PC-9 (cell line): ENCODE measurements at regions not wholly inside any gene's neighbourhood (a gene's known extent, or its start where the extent isn't known, plus 50 kb on each side); places are given as distances from the start of the nearest gene placed in this dataset.

ENCODE experiments used
- BruUV-seq: library from RNA; stranded (reverse); fragments of 400-500 nt; replicated peaks from 2 replicates; lab custom pipeline; 2021; lab: Mats Ljungman, UMichigan
- CTCF ChIA-PET: fragments of 300-600 bp; sonication (Branson Sonifier 250); formaldehyde crosslinking; loops from one replicate; lab custom pipeline; 2022; ENCODE audit warnings: antibody characterized with exemption; lab: Charles Lee
- POLR2A ChIA-PET: fragments of 300-600 bp; sonication (Branson Sonifier 250); formaldehyde crosslinking; loops from one replicate; lab custom pipeline; 2022; ENCODE audit warnings: antibody characterized with exemption; ENCODE audit not compliant: unreplicated experiment; lab: Charles Lee
- DNase-seq, 2 experiments: peaks; one replicate each; pipeline versions ENCODE4 v3.0.0 to v3.0.0-alpha.2; 2015 to 2022; ENCODE audit warnings: mixed read lengths in 1 of 2
- H2AFZ ChIP-seq: fragments of 200-600 bp; sonication (generic); 2 replicates; pipeline ENCODE4 v1.8.1; 2017; ENCODE audit warnings: antibody characterized with exemption
- H3F3A ChIP-seq: fragments of 200-600 bp; sonication (generic); 2 replicates; pipeline ENCODE4 v1.8.1; 2017; ENCODE audit warnings: antibody characterized with exemption, mild to moderate bottlenecking, low read depth; ENCODE audit not compliant: insufficient read depth
- H3K27ac ChIP-seq: fragments of 200-600 bp; sonication (generic); 2 replicates; pipeline ENCODE4 v1.6.1; 2016; ENCODE audit warnings: mixed run types
- H3K27me3 ChIP-seq: fragments of 200-600 bp; sonication (generic); 2 replicates; pipeline ENCODE4 v1.6.1; 2016; ENCODE audit warnings: low read depth, mixed run types; ENCODE audit not compliant: insufficient read depth
- H3K36me3 ChIP-seq: fragments of 200-600 bp; sonication (generic); 2 replicates; pipeline ENCODE4 v1.6.1; 2016; ENCODE audit warnings: low read depth, mixed run types
- H3K4me1 ChIP-seq: fragments of 200-600 bp; sonication (generic); replicated peaks from 2 replicates; pipeline ENCODE4 v1.6.1; 2016; ENCODE audit warnings: mixed run types; ENCODE audit not compliant: insufficient read depth
- H3K4me2 ChIP-seq: fragments of 200-600 bp; sonication (generic); 2 replicates; pipeline ENCODE4 v1.6.1; 2017; ENCODE audit warnings: mixed run types
- H3K4me3 ChIP-seq: fragments of 200-600 bp; sonication (generic); 2 replicates; pipeline ENCODE4 v1.6.1; 2016; ENCODE audit warnings: mixed run types
- H3K79me2 ChIP-seq: fragments of 200-600 bp; sonication (generic); 2 replicates; pipeline ENCODE4 v1.6.1; 2017; ENCODE audit warnings: low read depth, mixed run types
- H3K9me2 ChIP-seq: fragments of 200-600 bp; sonication (generic); 2 replicates; pipeline ENCODE4 v1.8.1; 2017; ENCODE audit warnings: mild to moderate bottlenecking; ENCODE audit not compliant: insufficient read depth
- H3K9me3 ChIP-seq: fragments of 200-600 bp; sonication (generic); 2 replicates; pipeline ENCODE4 v1.8.1; 2016; ENCODE audit warnings: low read depth; ENCODE audit not compliant: insufficient read depth
- H4K20me1 ChIP-seq: fragments of 200-600 bp; sonication (generic); 2 replicates; pipeline ENCODE4 v1.8.1; 2017; ENCODE audit not compliant: insufficient read depth
- CTCF ChIP-seq: fragments of 200-600 bp; sonication (generic); conservative IDR thresholded peaks from 2 replicates; pipeline ENCODE4 v1.6.1; 2017; ENCODE audit warnings: mixed run types, antibody characterized with exemption, mild to moderate bottlenecking, moderate library complexity
- EZH2 ChIP-seq: fragments of 200-600 bp; sonication (generic); IDR thresholded peaks from 2 replicates; pipeline ENCODE4 v1.8.0; 2017; ENCODE audit warnings: antibody characterized with exemption, low read depth
- intact Hi-C: fragments of 100-400 bp; cut with micrococcal nuclease; formaldehyde crosslinking; loops from one replicate; pipeline ENCODE4 v1.10.0; 2022; ENCODE audit not compliant: unreplicated experiment

DNA sequence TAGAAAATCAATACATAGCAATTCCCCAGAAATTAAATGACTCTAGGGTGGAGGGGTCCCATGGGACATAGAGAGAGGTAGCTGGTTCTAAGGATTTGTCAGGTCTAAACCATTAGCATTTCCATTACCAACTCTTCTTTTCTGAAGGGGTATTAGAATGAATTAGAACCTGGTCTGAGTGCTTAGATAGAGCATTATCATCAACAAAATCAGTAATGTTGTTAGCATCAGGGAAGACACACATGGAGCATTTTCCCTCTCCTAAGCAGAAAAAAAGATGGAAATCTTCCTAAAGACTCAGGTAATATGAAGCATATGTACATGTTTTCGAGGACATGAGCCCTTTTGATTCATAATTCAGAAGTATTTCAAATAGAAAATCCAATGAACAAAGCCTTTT, 984.4 kb upstream of the NCAM2 start:
- Histone ChIP-seq H3K4me3 (no peak overlapping the region), H3F3A (no peaks in the 10 kb centered on the region), H3K9me2 (no peaks in the 10 kb centered on the region), H3K79me2 (no peaks in the 10 kb centered on the region), H3K9me3 (no peaks in the 10 kb centered on the region), H3K4me1 (no peaks in the 10 kb centered on the region), H4K20me1 (no peaks in the 10 kb centered on the region), H3K4me2 (no peak overlapping the region), H3K27me3 (no peaks in the 10 kb centered on the region), H2AFZ (no peak overlapping the region), H3K36me3 (no peaks in the 10 kb centered on the region), H3K27ac (no peak overlapping the region)
- no peak for DNase-seq
- intact Hi-C loops = no loop called here
- TF ChIP-seq CTCF (no peak), EZH2 (no peak)
- ChIA-PET POLR2A (no interaction called here), CTCF (no interaction called here)
- no TSS peak for BruUV-seq

DNA sequence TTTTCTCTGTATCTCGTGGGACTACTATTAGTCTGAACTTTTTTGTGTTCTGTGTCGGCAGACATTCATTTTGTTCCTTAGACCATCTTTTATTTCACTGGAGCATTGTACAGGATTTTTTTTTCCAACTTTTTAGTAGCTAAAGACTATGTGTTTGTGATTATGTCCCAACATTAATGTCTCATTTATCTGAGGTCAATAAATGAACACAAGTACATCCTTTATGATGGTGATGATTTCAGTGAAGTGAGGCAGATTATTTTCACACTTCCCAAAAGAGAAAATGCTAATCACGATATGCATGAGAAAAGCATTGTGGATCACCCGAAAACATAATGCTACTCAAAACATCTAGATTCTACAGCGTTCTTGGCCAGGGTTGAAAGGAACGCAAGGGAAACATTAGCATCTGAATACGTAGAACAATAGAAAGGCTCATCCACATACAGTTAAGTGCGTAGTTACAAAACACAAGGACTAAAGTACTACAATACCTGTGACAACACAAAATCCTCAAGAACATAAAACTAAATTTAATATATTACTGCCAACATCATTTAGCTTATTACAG, 981.7 kb upstream of the NCAM2 start:
- no peak for DNase-seq

GRCh38 chr21:20020026-20020425, 978.2 kb upstream of the NCAM2 start:
- Histone ChIP-seq H3K27ac (no peak overlapping the region), H2AFZ (no peak overlapping the region), H3K9me3 (no peaks in the 10 kb centered on the region), H4K20me1 (no peaks in the 10 kb centered on the region), H3K9me2 (no peaks in the 10 kb centered on the region), H3K4me2 (no peak overlapping the region), H3K4me3 (no peak overlapping the region), H3F3A (no peaks in the 10 kb centered on the region), H3K4me1 (no peaks in the 10 kb centered on the region), H3K27me3 (no peaks in the 10 kb centered on the region), H3K36me3 (no peaks in the 10 kb centered on the region), H3K79me2 (no peaks in the 10 kb centered on the region)
- no TSS peak for BruUV-seq
- intact Hi-C loops = no loop called here
- TF ChIP-seq EZH2 (no peak), CTCF (no peak)
- POLR2A ChIA-PET = no interaction called here
- CTCF ChIA-PET = no interaction called here
- no peak for DNase-seq

More for the DNA sequence above, 981.7 kb upstream of the NCAM2 start:
- H3K9me2 ChIP-seq = no peaks in the 10 kb centered on the region
- no peaks in the 10 kb centered on the region for H3K36me3 ChIP-seq
- no peak overlapping the region for H3K4me2 ChIP-seq
- H4K20me1 ChIP-seq = no peaks in the 10 kb centered on the region
- H3K4me3 ChIP-seq = no peak overlapping the region
- POLR2A ChIA-PET = no interaction called here
- BruUV-seq = no TSS peak
- no peak overlapping the region for H3K27ac ChIP-seq
- H3K79me2 ChIP-seq = no peaks in the 10 kb centered on the region
- no peaks in the 10 kb centered on the region for H3K27me3 ChIP-seq
- H3F3A ChIP-seq = no peaks in the 10 kb centered on the region
- no peak overlapping the region for H2AFZ ChIP-seq
- no peaks in the 10 kb centered on the region for H3K4me1 ChIP-seq
- CTCF ChIA-PET = no interaction called here
- TF ChIP-seq CTCF = no peak
- no peak for TF ChIP-seq EZH2
- no peaks in the 10 kb centered on the region for H3K9me3 ChIP-seq
- intact Hi-C loops = no loop called here
